ENCODE measurements at regions not wholly inside any gene's neighbourhood (a gene's known extent, or its start where the extent isn't known, plus 50 kb on each side); places are given as distances from the start of the nearest gene placed in this dataset.

DNA sequence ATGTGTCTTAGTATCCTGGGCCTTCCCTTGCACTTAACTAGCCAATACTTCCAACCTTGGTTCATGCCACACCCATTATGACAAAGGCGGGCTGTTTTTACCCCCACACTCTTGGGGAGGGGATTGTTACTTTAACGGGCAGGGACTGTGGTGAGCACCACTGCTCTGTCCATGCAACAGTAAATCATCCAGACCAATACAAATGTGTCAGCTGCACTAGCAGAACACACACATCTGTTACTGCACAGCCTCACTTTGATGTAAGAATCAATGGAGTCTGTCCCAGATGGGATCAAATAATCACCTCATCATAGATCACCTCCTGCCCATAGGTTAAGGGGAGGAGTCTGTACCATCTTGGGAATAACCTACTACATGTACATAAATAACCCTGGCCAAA lies 58.1 kb downstream of the NPAP1 start:
- DNase-seq (ENCODE audit: low read depth) = no peak
- H3K4me3 ChIP-seq (ENCODE audit: low read depth, low read length) = no peak overlapping the region
- FAIRE-seq = peak; percentile 73
- TF ChIP-seq, protein P1, sequence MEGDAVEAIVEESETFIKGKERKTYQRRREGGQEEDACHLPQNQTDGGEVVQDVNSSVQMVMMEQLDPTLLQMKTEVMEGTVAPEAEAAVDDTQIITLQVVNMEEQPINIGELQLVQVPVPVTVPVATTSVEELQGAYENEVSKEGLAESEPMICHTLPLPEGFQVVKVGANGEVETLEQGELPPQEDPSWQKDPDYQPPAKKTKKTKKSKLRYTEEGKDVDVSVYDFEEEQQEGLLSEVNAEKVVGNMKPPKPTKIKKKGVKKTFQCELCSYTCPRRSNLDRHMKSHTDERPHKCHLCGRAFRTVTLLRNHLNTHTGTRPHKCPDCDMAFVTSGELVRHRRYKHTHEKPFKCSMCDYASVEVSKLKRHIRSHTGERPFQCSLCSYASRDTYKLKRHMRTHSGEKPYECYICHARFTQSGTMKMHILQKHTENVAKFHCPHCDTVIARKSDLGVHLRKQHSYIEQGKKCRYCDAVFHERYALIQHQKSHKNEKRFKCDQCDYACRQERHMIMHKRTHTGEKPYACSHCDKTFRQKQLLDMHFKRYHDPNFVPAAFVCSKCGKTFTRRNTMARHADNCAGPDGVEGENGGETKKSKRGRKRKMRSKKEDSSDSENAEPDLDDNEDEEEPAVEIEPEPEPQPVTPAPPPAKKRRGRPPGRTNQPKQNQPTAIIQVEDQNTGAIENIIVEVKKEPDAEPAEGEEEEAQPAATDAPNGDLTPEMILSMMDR (IDR thresholded peaks at IDR 0.05; ENCODE audit: insufficient read depth, low read length, severe bottlenecking) = no peak
- no peaks in the 10 kb centered on the region for H3K27me3 ChIP-seq (ENCODE audit: control insufficient read depth, insufficient read depth, low read length)
- H3K36me3 ChIP-seq (ENCODE audit: control insufficient read depth, insufficient read depth, low read length) = no peaks in the 10 kb centered on the region

DNA sequence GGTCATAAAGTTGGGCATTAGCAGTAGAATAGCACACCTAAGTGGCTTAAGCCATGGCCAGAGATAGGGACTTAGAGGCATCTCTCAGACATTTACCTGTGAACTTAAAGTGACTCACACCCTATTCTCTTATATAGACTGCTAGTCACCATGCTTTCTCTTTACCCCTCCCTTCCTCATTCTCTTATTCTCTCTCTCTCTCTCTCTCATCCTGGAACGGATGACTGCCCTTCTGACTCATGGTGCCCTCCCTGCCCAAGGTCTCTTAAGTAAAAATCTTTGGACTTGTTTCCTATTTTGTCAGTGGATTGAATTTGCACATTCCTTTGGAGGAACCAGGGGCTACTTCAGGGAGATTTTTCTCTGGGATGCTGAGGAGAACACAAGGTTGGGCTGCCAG lies 58.8 kb downstream of the NPAP1 start:
- DNase-seq (ENCODE audit: low read depth) (peak; percentile 68), FAIRE-seq (no peak)
- Histone ChIP-seq H3K36me3 (ENCODE audit: control insufficient read depth, insufficient read depth, low read length) (no peaks in the 10 kb centered on the region), H3K27me3 (ENCODE audit: control insufficient read depth, insufficient read depth, low read length) (no peaks in the 10 kb centered on the region), H3K4me3 (ENCODE audit: low read depth, low read length) (no peak overlapping the region)
- TF ChIP-seq, protein P1 (IDR thresholded peaks at IDR 0.05; ENCODE audit: insufficient read depth, low read length, severe bottlenecking) = no peak

DNA sequence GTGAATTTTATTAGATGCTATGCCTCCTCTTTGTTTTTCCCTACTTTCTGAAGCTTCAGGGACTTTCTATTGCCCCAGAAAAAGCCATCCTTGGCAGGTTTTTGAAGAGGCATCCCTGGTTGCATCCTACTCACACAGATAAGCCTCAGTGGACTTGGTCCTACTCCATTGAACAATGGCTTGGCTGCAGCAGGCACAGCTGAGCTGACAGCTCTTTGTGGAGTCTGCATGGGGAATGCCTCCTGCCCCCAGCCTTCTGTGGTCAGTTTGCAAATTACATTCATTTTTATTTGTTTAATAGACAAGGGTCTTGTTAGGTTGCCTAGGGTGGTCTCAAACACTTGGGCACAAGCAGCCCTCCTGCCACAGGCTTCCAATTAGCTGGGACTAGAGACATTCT lies 69.7 kb downstream of the NPAP1 start:
- H3K27me3 ChIP-seq (ENCODE audit: control insufficient read depth, insufficient read depth, low read length) = no peaks in the 10 kb centered on the region
- TF ChIP-seq, protein P1 (IDR thresholded peaks at IDR 0.05; ENCODE audit: insufficient read depth, low read length, severe bottlenecking) = no peak
- H3K36me3 ChIP-seq (ENCODE audit: control insufficient read depth, insufficient read depth, low read length) = no peaks in the 10 kb centered on the region
- no peak overlapping the region for H3K4me3 ChIP-seq (ENCODE audit: low read depth, low read length)
- DNase-seq (ENCODE audit: low read depth) = no peak
- FAIRE-seq = no peak

DNA sequence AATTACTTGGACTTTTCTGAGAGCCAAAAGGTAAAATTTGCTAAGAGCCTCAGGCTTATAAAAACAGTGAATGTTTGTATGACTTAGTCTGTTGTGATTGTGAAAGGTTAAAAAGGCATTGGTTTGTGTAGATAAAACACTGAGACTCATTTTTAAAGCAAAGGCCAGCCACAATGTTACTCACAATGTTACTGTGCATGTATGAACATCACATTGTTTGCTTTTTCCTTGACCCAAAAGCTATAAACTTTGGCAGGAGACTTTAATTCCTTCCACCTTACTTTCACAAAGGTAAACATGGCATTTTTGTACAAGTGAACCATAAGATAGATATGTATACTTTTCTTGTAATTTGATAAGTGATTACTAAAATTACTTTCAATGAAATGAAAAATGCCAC lies 70.5 kb downstream of the NPAP1 start:
- DNase-seq (ENCODE audit: low read depth) = peak; percentile 50
- no peaks in the 10 kb centered on the region for H3K27me3 ChIP-seq (ENCODE audit: control insufficient read depth, insufficient read depth, low read length)
- no peaks in the 10 kb centered on the region for H3K36me3 ChIP-seq (ENCODE audit: control insufficient read depth, insufficient read depth, low read length)
- TF ChIP-seq, protein P1 (IDR thresholded peaks at IDR 0.05; ENCODE audit: insufficient read depth, low read length, severe bottlenecking) = no peak
- no peak for FAIRE-seq
- H3K4me3 ChIP-seq (ENCODE audit: low read depth, low read length) = no peak overlapping the region

DNA sequence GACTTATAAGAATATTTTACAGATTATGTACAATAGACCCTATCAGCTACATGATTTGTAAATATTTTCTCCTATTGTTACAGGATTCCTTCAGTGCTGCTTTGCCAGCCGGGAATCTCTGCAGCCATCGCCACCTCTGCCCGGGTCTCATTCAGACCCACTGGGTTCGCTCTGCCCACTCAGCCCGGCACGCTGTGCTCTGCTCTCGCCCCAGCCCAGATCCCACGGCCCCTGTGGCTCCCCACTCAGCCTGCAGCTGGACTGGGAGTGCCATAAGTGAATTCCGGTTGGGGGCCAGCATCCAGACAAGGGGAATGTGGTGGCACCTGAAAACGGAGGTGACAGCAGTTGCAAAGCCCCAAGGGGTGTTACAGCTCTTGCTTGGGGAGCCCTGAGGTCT lies 71.8 kb downstream of the NPAP1 start:
- DNase-seq (ENCODE audit: low read depth) = no peak
- TF ChIP-seq, protein P1 (IDR thresholded peaks at IDR 0.05; ENCODE audit: insufficient read depth, low read length, severe bottlenecking) = no peak
- Histone ChIP-seq H3K36me3 (ENCODE audit: control insufficient read depth, insufficient read depth, low read length) (no peaks in the 10 kb centered on the region), H3K4me3 (ENCODE audit: low read depth, low read length) (no peak overlapping the region), H3K27me3 (ENCODE audit: control insufficient read depth, insufficient read depth, low read length) (no peaks in the 10 kb centered on the region)
- FAIRE-seq = no peak

DNA sequence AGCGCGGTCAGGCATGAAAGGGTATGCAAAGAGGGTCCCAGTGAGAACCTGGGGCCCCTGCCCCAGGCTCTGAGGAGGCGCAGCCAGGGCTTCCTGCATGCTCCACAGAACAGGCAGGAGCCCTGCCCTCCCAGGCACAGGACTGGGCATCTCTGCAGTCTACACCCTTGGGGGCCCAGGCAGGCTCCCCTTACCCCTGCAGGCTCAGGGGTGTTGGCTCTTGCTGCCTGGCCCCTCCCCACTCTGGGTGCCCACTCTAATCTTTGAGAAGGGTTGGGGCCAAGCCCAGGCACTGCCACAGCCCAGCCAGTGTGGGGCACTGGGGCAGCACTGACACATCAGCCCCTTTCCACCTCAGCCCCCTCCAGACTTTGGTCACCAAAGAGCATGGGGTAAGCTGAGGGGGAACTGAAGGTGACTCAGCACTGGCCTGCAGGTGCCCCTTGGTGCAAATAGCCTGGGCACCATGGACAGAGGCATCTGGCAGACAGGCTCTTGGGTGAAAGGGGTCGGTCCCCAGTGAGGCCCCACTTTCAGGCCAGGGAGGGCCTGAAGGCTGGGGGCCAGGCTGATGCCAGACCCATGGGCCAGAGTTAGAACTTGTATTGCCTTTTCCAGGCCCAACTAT lies 73.4 kb downstream of the NPAP1 start:
- H3K27me3 ChIP-seq (ENCODE audit: control insufficient read depth, insufficient read depth, low read length) = no peaks in the 10 kb centered on the region
- no peak overlapping the region for H3K4me3 ChIP-seq (ENCODE audit: low read depth, low read length)
- TF ChIP-seq, protein P1 (IDR thresholded peaks at IDR 0.05; ENCODE audit: insufficient read depth, low read length, severe bottlenecking) = no peak
- FAIRE-seq (no peak), DNase-seq (ENCODE audit: low read depth) (no peak)
- H3K36me3 ChIP-seq (ENCODE audit: control insufficient read depth, insufficient read depth, low read length) = no peaks in the 10 kb centered on the region

Measured in bronchial epithelial cell (primary cell).